CD4-positive, alpha-beta T cell treated with Interleukin-15 for 4 hours (primary cell): ENCODE measurements at regions not wholly inside any gene's neighbourhood (a gene's known extent, or its start where the extent isn't known, plus 50 kb on each side); places are given as distances from the start of the nearest gene placed in this dataset.
"Not testable (repeated sequence)": the region's sequence is repeated elsewhere in the genome, so short reads cannot be mapped to it uniquely, and the experiment has no call there.

ENCODE experiments used
- DNase-seq: peaks from one replicate; pipeline ENCODE4 v3.0.0-alpha.2; 2020; ENCODE audit warnings: low spot score

- DNase-seq, result no peak
Measured at GRCh38 chr5:144009116-144009515, 161.3 kb downstream of the YIPF5 start.

DNA sequence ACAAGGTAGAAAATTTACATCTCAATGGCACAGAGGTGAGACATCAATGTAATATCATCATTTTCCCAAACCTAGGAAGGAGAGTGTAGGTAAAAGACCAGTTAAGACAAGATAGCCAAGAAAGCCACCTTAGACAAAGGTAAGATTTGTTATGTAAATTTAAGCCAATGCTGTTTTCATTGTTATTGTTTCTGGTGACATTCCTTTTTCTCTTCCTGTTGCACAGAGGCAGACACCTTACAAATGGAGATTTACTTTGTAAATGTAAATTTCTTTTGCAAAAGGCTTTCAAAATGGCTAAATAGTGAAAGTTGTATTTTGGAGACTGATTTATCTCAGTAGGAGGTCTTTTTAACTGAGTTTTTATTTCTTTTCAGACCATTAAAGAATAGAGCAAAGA is 159.1 kb downstream of the YIPF5 start:
- no peak for DNase-seq

DNA sequence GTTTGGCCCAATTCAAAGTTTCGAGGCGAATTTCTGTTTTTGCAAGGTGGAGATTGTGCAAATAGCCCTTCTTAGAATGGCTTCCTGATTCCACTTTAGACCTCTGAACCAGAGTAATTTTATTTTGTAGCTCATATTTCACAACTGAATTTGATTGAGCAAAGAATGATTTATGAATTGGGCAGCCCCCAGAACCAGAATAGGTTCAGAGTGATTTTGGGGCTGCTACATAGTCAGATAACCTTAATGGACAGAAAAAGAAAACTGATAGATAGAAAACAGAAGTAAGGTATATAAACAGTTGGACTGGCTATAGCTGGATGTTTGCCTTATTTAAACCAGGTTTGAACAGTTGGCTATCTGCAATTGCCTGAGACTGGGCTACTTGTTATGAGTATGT is 156.6 kb downstream of the YIPF5 start:
- no peak for DNase-seq

DNA sequence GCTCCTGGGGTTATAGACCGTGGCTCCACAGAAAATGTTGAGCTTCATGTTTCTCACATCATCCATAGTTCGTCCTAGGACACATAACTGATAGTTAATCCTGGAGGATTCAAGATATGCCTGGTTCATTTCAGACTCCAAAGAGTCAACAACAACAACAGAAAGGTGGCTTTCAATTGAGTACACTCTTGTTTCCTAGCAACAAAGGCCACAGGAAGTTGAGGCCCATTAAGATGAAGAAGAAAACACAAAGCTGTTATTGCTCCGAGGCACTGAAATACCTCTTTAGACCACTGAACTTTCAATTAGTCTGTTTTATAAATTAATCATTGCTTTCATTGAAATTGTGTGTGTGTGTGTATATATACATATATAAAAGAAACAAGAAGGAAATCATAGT is 154.5 kb downstream of the YIPF5 start:
- DNase-seq, result no peak

- no peak for DNase-seq
Measured at GRCh38 chr5:144017119-144017518, 153.3 kb downstream of the YIPF5 start.

- no peak for DNase-seq
Measured at GRCh38 chr5:144017631-144018030, 152.8 kb downstream of the YIPF5 start.

- no peak for DNase-seq
Measured at GRCh38 chr5:144024090-144024489, 146.4 kb downstream of the YIPF5 start.

GRCh38 chr5:144024545-144024944 is 145.9 kb downstream of the YIPF5 start:
- no peak for DNase-seq

DNA sequence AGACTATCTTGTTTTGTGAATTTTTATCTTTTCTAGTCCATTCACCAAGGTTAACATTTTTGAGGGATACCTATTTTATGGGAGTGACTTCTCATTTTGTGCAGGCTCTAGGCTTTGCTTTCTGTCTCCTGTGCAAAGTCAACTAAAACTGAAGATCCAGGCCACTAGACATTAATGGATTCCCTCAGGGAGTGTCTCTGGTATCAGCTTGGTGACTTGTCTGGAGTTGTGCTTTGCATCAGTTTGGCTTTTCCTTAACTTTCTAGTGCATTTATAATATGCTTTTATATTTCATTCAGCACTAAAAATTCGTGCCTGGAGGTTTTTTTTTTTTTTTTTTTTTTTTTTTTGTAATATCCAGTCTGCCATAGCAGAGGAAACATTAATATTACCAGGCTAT is 144.2 kb downstream of the YIPF5 start:
- DNase-seq, result no peak

DNA sequence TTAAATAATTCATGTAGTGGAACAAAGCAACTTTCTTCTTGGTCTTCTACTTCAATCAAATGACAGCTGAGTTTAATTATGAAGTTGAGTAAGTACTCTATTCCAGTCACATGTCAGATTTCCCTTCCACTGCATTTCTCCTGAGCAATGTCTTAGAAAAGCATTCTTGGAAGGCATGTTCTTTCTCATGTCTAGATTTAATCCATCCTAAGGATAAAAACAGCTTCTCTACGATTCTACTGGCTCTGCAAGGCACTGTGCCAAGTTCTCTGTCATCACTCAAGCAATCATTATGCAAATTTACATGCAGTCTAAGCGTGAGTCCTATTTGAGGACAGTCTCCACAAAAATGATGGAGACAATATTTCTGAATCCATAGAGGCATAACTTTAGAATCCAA is 142.4 kb downstream of the YIPF5 start:
- no peak for DNase-seq

- DNase-seq, result no peak
Measured at GRCh38 chr5:144028636-144029035, 141.8 kb downstream of the YIPF5 start.

- no peak for DNase-seq
Measured at GRCh38 chr5:144030904-144031303, 139.6 kb downstream of the YIPF5 start.

- DNase-seq, result no peak
Measured at GRCh38 chr5:144032375-144032774, 138.1 kb downstream of the YIPF5 start.

GRCh38 chr5:144033486-144033885 is 137.0 kb downstream of the YIPF5 start:
- DNase-seq, result no peak

DNA sequence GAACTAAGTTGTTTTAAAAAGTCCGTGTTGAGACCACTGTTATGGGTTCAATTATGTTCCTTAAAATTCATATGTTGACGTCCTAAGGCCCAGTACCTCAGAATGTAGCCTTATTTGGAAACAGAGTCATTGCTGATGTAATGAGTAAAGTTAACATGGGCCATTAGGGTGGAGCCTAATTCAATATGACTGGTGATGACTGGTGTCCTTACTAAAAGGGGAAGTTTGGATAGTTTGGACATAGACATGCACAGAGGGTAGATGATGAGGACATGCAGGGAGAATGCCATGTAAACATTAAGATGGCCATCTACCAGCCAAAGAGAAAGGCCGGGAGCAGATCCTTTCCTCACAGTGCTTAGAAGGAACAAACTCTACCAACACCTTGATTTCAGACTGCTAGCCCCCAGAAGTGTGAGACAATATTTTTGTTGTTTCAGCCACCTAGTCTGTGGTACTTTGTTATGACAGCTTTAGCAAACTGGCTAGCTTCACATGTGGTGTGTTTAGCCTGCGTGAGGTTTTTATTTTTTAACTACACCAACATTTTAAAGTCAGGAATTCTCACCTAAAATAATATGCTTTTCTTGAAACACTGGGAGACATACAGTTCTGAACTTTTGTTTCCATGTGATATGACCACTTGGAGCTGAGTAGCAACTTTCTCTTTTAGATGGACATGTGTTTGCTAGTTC is 135.3 kb downstream of the YIPF5 start:
- DNase-seq, result no peak

GRCh38 chr5:144036476-144036875 is 134.0 kb downstream of the YIPF5 start:
- no peak for DNase-seq

GRCh38 chr5:144040615-144041305 is 129.7 kb downstream of the YIPF5 start:
- no peak for DNase-seq

GRCh38 chr5:144042156-144042555 is 128.3 kb downstream of the YIPF5 start:
- DNase-seq, result no peak

DNA sequence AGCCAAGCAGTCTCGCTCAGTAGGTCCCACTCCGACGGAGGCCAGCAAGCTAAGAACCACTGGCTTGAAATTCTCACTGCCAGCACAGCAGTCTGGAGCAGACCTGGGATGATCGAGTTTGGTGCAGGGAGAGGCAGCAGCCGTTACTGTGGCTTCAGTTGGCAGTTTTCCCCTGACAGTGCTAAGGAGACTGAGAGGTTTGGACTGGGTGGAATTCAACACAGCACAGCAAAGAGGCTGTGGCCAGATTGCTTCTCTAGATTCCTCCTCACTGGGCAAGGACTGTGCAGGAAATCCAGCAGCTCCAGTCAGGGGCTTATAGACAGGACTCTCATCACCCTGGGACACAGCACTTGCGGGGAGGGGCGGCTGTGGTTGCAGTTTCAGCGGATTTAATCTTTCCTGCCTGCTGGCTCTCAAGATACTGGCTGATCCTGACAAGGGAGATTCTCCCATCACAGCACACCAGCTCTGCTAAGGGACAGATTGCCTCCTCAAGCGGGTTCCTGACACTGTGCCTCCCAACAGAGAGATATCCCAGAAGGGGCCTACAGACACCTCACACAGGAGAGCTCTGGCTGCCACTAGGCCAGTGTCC is 122.1 kb downstream of the YIPF5 start:
- DNase-seq, result no peak

DNA sequence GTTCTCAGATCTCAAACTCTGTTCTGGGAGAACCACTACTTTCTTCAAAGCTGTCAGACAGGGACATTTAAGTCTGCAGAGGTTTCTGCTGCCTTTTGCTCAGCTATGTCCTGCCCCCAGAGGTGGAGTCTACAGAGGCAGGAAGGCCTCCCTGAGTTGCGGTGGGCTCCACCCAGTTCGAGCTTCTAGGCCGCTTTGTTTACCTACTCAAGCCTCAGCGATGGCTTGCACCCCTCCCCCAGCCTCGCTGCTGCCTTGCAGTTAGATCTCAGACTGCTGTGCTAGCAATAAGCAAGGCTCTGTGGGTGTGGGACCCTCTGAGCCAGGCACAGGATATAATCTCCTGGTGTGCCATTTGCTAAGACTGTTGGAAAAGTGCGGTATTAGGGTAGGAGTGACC is 115.1 kb downstream of the YIPF5 start:
- DNase-seq, result not testable (repeated sequence)

- DNase-seq, result not testable (repeated sequence)
Measured at GRCh38 chr5:144060091-144060490, 110.4 kb downstream of the YIPF5 start.

DNA sequence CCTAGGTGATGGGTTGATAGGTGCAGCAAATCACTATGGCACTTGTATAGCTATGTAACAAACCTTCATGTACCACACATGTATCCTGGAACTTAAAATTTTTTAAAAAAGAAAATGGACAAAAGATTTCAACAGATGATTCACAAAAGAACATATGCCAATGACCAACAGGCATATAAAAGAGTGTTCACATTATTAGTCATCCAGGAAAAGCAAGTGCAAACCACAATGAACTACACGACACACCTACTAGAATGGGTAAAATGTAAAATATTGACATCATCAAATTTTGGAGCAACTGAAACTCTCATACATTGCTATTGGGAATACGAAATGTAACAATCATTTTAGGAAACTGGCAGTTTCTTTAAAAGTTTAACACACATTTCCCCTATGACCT is 109.9 kb downstream of the YIPF5 start:
- DNase-seq, result no peak

DNA sequence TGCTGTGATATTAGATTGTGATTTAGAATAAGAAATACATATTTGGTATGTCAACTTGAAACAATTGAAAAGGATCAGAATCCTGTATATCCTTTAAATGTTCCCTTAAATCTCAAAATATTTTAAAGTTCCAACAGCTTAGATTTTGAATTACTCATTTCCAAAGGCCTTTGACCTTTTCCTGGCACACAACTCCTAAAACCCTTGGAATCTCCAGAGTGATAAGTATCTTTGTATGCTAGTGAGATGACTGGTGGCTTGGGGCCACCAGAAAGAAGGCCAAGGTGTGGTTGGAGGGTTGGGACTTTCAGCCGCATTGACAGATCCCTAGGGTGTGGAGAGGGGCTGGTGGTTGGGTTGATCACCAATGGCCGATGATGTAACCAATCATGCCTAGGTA is 104.7 kb downstream of the YIPF5 start:
- no peak for DNase-seq

GRCh38 chr5:144072518-144072927 is 97.9 kb downstream of the YIPF5 start:
- DNase-seq, result no peak
